ENCODE measurements at regions not wholly inside any gene's neighbourhood (a gene's known extent, or its start where the extent isn't known, plus 50 kb on each side); places are given as distances from the start of the nearest gene placed in this dataset.

DNA sequence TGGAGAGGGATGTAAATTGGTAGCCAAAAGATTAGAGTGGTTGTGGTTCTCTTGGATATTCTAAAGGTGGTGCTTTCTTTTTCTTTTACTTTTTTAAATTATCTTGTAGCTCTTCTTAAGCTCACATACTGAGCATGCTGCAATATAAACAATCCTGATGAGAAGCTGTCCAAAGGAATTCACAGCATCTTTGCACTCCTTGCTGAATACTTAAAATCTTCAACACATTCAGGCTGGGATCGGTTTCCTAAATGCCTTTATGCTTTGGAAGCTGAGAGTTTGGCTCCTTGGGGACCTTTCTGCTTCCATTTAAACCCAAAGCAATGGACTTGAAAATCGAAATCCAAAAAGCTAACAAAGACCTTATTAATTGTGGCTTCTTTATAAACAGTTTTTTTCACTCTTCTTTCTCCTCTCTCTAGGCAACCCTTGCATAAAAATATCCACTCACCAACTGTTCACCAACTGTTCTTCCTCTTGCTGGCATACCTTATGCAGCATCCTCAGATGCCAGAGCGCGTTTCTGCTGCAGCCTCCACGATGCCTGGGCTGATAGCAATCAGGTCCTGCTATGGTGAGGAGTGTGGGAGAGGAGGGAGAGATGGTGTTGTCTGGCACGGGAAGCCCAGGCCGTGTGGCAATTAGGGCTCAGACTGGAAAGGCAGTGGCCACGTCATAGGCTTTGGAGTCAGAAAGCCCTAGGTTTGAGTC, 535.8 kb upstream of the DAB1 start:
- Histone ChIP-seq H3K36me3 (ENCODE audit: low read depth, low read length) (no peaks in the 10 kb centered on the region), H3K4me3 (ENCODE audit: low read length) (no peak overlapping the region), H3K27ac (ENCODE audit: low read length) (no peak overlapping the region), H3K9ac (ENCODE audit: low read length) (no peak overlapping the region), H3K4me1 (ENCODE audit: insufficient read depth, low read length) (no peaks in the 10 kb centered on the region), H3K27me3 (ENCODE audit: low read length) (no peaks in the 10 kb centered on the region), H3K9me2 (replicated peaks; ENCODE audit: low read length) (no peaks in the 10 kb centered on the region), H3K4me2 (ENCODE audit: low read length) (no peak overlapping the region), H2AFZ (ENCODE audit: low read length) (no peak overlapping the region), H3K9me3 (ENCODE audit: low read length) (no peaks in the 10 kb centered on the region), H3K79me2 (ENCODE audit: low read length) (no peaks in the 10 kb centered on the region), H4K20me1 (ENCODE audit: low read length) (no peaks in the 10 kb centered on the region), H3F3A (ENCODE audit: low read length, unreplicated experiment) (no peaks in the 10 kb centered on the region)
- CTCF ChIA-PET: no interaction called here
- TF ChIP-seq EZH2phosphoT487 (IDR thresholded peaks at IDR 0.05; ENCODE audit: borderline replicate concordance, low read length): no peak
- no peak for TF ChIP-seq EZH2 (IDR thresholded peaks at IDR 0.05; ENCODE audit: low read length, unreplicated experiment)
- TF ChIP-seq, protein P1, sequence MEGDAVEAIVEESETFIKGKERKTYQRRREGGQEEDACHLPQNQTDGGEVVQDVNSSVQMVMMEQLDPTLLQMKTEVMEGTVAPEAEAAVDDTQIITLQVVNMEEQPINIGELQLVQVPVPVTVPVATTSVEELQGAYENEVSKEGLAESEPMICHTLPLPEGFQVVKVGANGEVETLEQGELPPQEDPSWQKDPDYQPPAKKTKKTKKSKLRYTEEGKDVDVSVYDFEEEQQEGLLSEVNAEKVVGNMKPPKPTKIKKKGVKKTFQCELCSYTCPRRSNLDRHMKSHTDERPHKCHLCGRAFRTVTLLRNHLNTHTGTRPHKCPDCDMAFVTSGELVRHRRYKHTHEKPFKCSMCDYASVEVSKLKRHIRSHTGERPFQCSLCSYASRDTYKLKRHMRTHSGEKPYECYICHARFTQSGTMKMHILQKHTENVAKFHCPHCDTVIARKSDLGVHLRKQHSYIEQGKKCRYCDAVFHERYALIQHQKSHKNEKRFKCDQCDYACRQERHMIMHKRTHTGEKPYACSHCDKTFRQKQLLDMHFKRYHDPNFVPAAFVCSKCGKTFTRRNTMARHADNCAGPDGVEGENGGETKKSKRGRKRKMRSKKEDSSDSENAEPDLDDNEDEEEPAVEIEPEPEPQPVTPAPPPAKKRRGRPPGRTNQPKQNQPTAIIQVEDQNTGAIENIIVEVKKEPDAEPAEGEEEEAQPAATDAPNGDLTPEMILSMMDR (conservative IDR thresholded peaks at IDR 0.05; ENCODE audit: low read depth, low read length): no peak
- BruUV-seq (replicated peaks): no TSS peak
- ATAC-seq: no peak
- no peak for DNase-seq
- POLR2A ChIA-PET (ENCODE audit: unreplicated experiment): no interaction called here
- intact Hi-C loops (cut with micrococcal nuclease): no loop called here

DNA sequence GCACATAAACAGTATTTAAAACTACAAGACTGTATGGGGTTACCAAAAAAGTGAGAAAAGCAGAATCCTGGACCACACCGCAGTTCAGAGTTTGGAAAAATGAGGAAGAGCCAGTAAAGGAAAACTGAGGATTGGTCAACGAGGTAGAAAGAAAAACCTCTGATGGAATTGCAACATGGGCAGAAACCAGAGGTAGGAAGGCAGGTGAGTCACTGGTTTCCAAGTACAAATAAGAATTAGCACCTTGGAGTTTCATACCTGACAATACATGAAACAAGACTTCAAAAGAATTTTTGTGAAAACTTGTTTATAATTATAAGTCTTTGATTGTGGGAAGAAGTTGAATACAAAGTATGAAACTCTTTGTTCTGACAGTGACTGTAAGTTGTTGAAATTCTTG, 533.7 kb upstream of the DAB1 start:
- Histone ChIP-seq H3K9me2 (replicated peaks; ENCODE audit: low read length) (no peaks in the 10 kb centered on the region), H3K9ac (ENCODE audit: low read length) (no peak overlapping the region), H3F3A (ENCODE audit: low read length, unreplicated experiment) (no peaks in the 10 kb centered on the region), H2AFZ (ENCODE audit: low read length) (no peak overlapping the region), H3K27ac (ENCODE audit: low read length) (no peak overlapping the region), H3K79me2 (ENCODE audit: low read length) (no peaks in the 10 kb centered on the region), H3K27me3 (ENCODE audit: low read length) (no peaks in the 10 kb centered on the region), H3K36me3 (ENCODE audit: low read depth, low read length) (no peaks in the 10 kb centered on the region), H4K20me1 (ENCODE audit: low read length) (no peaks in the 10 kb centered on the region), H3K4me2 (ENCODE audit: low read length) (no peak overlapping the region), H3K4me3 (ENCODE audit: low read length) (no peak overlapping the region), H3K4me1 (ENCODE audit: insufficient read depth, low read length) (no peaks in the 10 kb centered on the region), H3K9me3 (ENCODE audit: low read length) (no peaks in the 10 kb centered on the region)
- intact Hi-C loops (cut with micrococcal nuclease): no loop called here
- POLR2A ChIA-PET (ENCODE audit: unreplicated experiment): no interaction called here
- TF ChIP-seq EZH2phosphoT487 (IDR thresholded peaks at IDR 0.05; ENCODE audit: borderline replicate concordance, low read length): no peak
- TF ChIP-seq, protein P1 (conservative IDR thresholded peaks at IDR 0.05; ENCODE audit: low read depth, low read length): no peak
- DNase-seq (no peak), ATAC-seq (no peak)
- no TSS peak for BruUV-seq (replicated peaks)
- CTCF ChIA-PET: no interaction called here

DNA sequence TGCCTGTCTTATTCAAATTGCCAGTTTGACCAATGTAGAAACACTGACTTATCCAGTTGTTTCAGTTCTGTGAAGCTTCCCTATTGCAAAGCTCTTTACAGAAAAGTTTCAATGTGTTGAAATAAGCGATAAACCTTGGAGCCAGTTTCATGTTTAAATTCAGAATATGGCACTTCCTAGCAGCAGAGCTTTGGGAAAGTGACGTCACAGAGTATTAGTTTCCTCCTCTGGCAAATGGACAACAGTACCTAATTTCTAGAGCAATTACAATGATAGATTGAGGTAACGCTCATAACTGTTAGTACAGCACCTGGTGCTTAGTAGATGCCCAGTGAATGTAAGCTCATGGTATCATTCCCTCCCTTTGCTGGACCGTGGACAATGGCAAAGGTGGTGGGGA, 527.5 kb upstream of the DAB1 start:
- Histone ChIP-seq H2AFZ (ENCODE audit: low read length) (no peak overlapping the region), H3K27me3 (ENCODE audit: low read length) (no peaks in the 10 kb centered on the region), H3K4me3 (ENCODE audit: low read length) (no peak overlapping the region), H3K9me3 (ENCODE audit: low read length) (no peaks in the 10 kb centered on the region), H3F3A (ENCODE audit: low read length, unreplicated experiment) (no peaks in the 10 kb centered on the region), H3K79me2 (ENCODE audit: low read length) (no peaks in the 10 kb centered on the region), H3K9me2 (replicated peaks; ENCODE audit: low read length) (no peaks in the 10 kb centered on the region), H3K9ac (ENCODE audit: low read length) (no peak overlapping the region), H3K27ac (ENCODE audit: low read length) (no peak overlapping the region), H3K4me2 (ENCODE audit: low read length) (no peak overlapping the region), H3K36me3 (ENCODE audit: low read depth, low read length) (no peaks in the 10 kb centered on the region), H4K20me1 (ENCODE audit: low read length) (no peaks in the 10 kb centered on the region), H3K4me1 (ENCODE audit: insufficient read depth, low read length) (no peaks in the 10 kb centered on the region)
- ATAC-seq: no peak
- ChIA-PET CTCF (no interaction called here), POLR2A (ENCODE audit: unreplicated experiment) (no interaction called here)
- no TSS peak for BruUV-seq (replicated peaks)
- intact Hi-C loops (cut with micrococcal nuclease): no loop called here
- no peak for DNase-seq
- TF ChIP-seq EZH2phosphoT487 (IDR thresholded peaks at IDR 0.05; ENCODE audit: borderline replicate concordance, low read length) (no peak), EZH2 (IDR thresholded peaks at IDR 0.05; ENCODE audit: low read length, unreplicated experiment) (no peak)
- TF ChIP-seq, protein P1 (conservative IDR thresholded peaks at IDR 0.05; ENCODE audit: low read depth, low read length): no peak

All from PC-3 (cell line).